NCI-H2196 (cell line): ENCODE measurements at regions not wholly inside any gene's neighbourhood (a gene's known extent, or its start where the extent isn't known, plus 50 kb on each side); places are given as distances from the start of the nearest gene placed in this dataset.

Source experiments
- DNase-seq: peaks from one replicate; lab custom pipeline; 2025; ENCODE audit not compliant: unreplicated experiment; lab: John Stamatoyannopoulos, UW

DNA sequence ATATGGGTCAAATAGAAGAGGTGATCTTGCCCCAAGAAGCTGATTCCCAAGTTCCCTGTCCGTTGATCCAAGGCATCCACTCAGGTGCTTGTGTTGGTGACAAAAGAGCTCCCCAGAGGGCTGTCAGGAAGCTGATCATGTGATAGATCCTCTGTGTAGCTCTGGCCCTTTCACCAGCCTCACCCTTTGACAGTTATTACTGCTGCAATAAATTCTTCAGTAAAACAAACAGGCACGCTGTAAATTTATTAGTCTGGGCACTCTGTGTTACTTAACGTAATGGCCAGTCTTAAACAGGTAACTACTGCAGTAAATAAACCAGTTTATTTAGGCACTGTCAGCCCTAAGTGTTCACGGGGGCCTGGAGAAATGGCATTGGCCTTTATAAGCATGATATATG, 473.9 kb downstream of the BCL11B start:
- DNase-seq = no peak

DNA sequence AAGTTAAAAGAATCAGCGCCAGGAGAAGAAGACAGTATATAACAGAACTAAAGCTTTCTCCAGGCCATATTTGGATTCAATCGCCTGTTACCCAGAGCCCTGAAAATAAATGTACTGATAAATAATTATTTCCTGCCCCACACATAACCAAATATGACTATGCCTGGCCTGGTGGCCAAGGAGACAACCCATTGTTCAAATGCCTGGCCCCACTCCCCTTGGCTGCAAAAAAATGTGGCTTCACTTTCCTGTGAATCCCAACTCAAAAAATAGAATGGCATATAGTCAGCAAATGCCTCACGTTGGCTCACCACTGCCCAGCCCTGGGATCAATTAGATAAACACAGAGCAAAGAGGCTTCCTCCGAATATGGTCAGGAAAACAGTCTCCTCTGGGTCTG, 472.1 kb downstream of the BCL11B start:
- DNase-seq = no peak

DNA sequence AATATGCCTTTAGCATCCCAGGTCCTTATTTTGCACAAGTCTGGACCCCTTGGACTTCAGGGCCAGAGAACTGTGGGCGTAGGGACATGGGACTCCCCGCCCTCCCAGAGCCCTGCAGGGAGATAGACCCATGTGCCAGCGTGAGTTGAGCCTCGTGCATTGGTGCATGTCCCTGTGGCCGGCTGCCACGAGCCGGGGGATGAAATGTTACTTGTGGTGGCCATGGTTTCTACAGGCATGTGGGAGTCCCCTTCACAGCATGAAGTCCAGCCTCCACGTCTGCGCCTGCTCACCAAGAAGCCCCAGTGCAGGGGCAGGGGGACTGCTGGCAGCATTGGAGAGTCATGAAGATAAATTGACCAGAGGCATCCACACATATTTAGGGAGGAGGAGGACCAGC, 470.0 kb downstream of the BCL11B start:
- no peak for DNase-seq

DNA sequence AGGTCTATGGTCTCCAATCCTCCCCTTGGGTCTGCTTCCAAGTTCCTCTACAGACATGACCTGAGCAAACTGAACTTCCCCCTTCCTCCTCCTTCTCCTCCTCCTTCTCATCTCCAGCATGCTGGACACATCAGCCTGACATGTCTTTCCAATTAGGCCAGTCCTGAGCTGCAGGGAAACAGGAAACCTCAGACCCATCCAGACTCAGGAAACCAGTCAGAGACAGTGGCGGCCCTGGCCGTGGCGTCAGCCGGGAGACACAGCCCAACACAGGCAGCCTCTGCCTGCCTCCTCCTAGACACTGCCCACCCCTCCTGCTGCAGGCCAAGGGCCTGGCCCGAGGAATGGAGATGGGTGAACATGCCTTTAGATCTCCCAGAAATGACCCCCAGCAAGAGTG, 468.8 kb downstream of the BCL11B start:
- DNase-seq = no peak

DNA sequence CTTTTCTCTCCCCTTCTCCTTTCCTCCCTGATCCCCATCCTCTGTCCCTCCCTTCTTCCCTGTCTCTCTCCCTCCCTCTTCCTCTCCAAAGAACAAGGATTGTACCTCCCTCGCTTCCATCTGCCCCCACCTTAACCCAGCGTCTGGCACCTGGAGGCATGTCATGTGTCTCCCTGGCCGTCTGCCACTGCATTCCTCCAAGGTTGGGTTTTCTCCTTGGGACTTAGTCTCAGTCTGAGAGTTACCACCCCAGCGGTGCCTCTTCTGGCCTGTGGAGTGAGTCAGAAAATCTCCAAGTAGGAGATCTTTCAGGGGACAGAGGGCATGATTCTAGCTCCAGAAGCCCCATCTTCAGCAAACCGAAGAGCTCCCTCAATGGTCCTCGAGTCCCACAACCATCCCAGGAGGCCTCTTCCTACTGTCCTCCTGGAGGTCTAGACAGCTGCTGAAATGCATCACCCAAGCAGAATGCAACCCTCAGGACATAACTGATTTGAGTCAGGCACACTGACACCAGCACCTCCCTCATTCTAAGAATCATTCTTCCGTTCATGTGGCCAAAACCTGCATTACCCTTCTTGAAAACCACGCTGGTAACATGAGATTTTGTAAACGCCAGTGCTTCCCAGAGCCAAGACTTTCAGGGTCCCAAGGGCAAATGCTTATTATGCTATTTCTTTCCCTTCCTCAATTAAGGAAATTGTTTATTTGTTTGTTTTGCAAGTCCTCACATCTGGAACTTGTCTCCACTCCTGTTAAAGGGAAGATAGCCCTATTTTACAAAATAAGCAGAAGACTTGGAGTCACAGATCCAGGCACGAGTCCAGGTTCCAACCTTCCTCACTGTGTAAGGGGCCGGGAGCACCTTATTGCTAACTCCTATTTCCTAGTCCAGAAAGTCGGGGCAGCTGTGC, 463.2 kb downstream of the BCL11B start:
- DNase-seq = no peak

DNA sequence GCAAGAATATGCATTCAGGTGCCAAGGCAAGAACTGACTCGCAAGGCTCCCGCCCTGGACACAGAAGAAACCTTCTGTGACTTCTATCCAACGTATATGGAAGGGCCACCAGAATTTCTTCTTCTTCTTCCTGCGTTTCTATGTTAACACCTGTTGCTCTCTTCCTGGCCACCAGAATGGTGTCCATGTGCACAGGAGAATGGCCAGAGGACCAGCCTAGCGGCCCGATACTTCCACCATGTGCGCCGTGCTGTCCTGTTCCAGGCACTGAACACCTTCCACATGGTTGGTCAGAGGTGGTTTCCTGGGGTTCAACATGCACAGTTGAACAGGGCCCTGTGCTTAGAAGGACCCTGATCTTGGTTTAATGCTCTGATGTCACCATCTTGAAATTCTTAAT, 455.8 kb downstream of the BCL11B start:
- DNase-seq = no peak

DNA sequence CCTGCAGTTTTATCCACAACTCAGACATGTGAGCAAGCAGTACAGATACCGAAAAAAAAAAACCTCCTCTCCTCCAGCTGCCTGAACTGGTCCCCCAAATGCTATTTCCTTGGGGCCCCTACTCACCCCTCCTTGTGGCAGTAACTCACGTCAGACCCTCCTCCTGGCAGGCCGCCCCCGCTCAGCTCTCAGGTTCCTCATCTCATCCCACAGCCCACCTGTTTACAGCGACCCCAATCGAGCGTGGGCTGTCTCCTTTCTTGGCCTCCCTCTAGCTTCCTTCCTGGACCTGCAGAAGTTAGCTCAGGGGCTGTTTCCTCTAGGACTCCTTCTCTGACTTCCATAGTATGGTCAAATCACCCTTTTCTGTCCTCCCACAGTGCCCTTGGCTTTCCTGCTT, 455.3 kb downstream of the BCL11B start:
- no peak for DNase-seq

DNA sequence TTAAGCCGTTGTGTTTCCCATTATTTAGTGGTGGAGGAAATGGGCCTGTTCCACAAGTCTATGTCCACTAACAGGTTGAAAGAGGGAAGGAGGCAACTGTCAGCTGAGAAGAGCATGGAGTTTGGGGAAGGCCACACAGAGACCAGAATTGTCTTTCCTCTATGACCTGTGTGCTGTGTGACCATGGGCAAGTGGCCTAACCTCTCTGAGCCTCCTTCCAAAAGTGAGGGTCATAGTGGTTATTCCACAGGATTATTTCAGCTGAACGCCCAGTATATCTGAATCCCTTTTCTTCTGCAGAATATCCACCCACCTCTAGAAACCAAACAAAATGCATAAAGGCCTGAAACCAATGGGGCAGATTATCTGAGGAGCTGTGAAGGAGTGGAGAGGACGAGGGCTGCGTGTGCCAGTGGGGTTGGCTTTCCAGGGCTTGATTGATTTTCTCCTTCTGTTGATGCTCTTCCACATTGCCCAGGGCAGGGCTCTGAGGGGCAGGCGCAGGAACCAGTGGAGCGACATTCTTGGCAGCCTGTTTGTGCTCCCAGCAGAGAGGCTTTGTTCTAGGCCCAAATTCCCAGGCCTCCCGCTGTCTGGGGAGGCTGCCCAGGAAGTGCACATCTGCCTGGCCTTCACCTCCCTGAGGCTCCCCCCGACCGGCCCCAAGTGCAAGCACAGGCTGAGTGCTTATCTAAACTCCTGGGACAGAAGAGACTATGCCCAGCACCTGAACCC, 452.7 kb downstream of the BCL11B start:
- no peak for DNase-seq

DNA sequence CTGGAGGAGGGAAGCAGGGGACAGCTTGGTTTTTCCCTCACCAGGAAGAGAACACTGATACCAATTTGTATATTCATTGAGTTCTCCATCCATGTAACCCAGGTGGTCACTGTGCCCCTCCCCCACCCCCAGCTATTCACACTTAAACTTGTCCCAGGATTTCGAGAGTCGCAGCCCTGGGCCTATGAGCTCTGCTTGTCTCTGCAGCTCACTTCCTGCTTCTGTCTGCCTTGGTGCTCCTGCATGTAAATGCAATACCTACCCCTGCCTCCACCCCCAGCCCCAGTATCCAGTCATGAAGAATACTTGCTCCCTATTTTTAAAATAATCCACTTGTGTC, 452.2 kb downstream of the BCL11B start:
- DNase-seq = no peak

DNA sequence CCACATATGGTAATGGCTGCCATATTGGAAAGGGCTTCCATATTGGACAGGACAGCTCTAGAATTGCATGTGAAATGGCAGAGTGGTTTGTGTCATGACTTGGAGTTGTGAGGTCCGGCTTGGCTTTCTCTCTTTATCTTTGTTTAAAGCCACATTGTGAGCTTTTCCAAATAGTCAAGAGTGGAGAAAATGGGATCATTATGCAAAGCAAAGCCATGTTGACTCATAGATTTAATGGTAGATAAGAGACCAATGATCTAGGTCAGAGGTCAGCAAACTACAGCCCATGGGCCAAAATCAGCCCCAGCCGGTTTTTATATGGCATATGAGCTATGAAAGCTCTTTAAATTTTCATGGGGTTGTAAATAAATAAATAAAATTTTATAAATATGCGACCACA, 449.1 kb downstream of the BCL11B start:
- DNase-seq = no peak

DNA sequence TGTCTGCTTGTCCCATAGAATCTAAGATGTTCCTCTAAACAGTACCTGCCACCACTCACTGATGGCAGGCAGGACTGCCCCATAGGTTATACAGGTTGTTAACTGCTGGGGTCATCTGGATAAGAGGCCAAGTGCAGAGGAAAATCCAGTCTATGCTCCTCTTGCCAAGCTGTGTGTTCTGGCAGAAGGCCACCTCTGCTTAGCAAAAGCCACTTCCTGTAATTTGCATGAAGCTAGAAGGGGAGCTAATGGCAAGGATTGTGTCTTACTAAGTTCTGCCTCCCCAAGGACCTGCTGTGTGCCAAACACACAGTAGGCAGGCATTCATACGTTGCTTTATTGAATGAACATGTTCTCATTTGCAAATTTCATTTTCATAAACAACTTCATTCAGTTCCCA, 445.4 kb downstream of the BCL11B start:
- no peak for DNase-seq

DNA sequence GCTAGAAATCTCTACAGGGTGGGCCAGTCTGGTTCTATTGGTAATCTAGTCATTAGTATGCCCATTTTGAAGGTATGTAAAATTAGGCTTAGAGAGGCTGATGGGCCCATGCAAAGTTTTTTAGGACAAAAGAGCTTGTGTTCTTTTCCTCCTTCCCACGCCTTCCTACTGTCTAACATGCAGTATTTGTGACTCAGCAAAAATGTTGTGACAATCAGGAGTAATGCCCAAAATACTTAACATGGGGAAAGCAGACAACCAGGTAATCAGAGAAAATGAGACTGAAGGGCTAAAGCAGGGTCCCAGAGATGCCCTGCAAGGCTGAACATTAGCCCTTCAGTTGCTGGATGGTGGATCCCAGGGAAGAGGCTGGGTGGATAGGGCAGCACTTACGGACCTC, 437.9 kb downstream of the BCL11B start:
- no peak for DNase-seq

DNA sequence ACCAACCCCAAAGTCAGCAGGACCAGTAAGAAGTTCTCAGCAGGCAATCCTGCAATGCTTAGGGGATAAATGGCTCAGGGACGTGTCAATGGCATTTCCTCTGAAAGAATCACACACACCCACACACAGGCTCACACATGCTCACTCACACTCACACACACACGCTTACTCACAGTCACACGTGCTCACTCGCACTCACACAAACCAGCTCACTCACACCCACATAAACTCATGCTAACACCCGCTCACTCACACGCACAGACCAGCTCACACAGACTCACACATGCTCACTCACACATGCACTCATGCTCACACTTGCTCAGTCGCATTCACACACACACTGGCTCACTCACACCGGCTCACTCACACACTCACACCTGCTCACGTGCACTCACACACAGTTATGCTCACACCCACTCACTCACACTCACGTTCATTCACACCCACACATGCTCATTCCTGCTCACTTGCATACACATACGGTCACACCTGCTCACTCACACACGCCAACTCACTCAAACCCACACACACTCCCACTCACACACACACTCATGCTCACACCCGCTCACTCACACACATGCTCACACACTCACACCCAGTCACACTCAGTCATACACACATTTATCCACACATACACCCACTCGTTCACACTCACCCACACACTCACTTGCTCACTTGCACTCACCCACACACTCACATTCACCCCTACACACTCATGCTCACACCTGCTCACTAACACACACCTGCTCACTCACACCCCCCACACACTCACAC, 436.8 kb downstream of the BCL11B start:
- no peak for DNase-seq

DNA sequence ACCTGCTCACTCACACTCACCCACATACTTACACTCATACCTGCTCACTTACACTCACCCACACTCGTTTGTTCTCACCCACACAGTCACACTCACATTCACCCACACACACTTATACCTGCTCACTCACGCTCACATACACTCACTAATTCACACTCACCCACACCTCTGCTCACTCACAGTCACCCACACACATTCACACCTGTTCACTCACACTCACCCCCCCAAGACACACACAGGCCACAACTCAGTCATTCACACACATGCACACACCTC, 436.2 kb downstream of the BCL11B start:
- no peak for DNase-seq

DNA sequence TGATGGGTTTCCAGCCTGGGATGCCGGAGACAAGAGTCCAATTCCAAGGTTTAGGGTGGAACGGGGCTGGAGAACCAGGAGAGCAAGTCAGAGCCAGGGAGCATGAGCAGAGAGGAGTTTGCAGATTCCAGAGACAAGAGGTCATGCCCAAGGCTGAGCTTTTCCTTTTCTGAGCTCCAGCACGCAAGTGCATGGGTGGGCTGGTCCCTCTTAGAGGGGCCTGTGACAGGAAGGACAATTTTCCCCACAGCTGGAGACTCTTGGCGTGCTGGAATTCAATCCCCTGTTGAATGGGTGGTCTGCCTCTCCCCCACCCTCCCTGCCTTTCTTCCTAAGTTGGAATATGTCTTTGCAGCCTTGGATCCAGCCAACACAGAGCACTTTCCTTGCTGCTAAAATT, 431.9 kb downstream of the BCL11B start:
- DNase-seq = no peak

DNA sequence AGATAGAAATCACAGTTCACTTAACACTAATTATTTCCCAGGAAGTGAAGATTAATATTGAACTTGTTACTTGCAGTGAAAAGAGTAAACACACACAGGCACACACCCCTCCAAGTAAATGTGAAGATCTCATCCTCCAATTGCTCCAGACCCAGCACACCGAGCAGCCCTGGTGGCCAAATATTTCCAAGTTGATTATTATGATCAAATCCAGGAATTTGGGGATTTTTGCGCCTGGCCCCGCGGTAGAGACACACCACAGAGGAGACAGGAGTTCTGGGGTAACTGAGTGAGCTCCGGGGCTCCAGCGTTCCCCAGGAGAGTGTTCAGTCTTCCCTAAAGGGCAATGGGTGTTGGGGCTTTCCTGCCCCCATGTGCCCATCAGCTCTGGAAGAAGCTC, 431.5 kb downstream of the BCL11B start:
- no peak for DNase-seq

DNA sequence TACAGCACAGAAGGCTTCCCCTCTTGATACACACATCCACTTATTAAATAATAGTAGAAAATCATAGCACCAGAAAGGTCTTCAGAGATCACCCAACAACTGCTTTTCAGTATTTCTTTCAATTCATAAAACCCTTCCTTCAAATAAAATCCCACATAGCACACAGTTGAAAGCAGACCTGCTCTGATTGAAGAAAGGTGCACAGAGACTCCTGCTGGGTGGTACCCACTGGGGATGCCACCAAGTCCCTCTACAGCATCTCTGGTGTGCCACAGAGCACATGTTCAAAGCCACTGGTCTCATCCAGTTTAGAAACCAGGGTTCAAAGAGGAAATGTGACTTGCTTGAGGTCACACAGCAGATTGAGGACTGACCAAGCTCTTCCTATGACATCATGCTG, 427.5 kb downstream of the BCL11B start:
- DNase-seq = no peak

DNA sequence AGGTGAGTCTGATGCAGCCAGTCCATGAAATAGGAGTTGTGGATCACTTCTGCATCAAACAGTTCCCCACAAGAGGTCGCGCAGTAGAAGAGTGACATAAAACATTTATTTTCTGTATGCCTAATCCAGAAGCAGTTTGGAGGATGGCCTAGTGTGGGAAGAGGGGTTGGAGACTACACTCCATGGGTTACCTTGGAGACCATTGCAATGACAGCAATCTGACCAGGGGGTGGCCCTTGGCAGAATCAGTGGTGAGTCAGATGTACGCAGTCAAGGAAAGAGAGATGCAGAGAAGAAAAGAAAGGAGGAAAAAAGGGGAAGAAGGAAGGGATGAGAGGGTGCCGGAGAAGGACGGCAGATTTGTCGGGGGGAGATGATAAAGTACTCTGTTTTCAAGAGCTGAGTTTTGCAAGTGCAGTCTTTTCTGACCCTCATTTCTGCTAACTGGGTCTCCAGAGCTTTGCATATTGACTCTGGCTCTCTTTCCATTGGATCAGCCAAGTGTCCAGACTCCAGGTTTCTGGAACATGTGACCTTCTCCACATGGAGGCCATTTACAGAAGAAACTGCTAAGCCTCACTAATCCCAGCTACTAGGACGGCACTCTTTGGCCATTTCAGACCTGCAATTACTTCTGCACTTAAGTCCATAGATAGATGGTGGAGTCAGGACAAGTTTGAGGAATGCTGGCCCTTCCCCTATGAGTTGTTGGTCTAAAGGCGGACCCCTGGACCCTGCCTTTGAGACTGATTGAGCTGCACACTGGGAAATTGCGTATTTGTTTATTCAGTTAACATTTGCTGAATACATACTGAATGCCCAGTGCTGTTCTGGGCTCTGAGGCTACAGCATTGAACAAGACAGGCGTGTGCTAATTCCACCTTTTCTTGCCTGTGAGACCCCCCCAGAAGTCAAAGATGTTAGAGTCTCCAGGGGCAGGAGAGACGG, 424.2 kb downstream of the BCL11B start:
- no peak for DNase-seq

DNA sequence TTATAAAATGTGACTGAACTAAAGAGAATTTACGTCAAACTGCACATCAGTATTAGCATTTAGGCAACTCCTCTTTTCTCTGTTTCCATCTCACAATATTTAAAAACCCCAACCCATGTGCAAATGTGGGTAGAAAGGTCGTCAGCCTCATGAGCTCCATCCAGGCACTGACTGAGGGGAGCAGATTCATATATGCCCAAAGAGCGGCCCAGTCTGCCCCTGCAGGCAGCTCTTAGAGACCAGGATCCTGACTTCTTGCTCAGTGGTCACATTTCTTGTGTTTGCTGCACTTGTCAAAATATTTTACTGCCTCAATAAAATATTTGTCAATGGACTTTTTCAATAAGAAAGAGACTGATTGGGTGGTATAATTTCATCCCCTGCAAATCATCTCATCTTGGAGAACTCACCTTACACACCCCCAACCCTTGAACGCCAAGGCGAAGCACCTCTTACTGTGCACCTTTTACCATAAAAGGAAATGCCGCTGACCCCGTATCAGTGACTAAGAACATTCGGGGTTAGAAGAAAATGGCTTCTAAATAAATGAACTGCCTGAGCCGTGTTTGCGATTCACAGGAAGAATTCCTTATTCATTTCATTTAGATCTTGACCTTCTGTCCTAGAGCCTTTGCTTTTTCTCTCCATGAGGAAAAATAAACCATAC, 418.8 kb downstream of the BCL11B start:
- DNase-seq = no peak

DNA sequence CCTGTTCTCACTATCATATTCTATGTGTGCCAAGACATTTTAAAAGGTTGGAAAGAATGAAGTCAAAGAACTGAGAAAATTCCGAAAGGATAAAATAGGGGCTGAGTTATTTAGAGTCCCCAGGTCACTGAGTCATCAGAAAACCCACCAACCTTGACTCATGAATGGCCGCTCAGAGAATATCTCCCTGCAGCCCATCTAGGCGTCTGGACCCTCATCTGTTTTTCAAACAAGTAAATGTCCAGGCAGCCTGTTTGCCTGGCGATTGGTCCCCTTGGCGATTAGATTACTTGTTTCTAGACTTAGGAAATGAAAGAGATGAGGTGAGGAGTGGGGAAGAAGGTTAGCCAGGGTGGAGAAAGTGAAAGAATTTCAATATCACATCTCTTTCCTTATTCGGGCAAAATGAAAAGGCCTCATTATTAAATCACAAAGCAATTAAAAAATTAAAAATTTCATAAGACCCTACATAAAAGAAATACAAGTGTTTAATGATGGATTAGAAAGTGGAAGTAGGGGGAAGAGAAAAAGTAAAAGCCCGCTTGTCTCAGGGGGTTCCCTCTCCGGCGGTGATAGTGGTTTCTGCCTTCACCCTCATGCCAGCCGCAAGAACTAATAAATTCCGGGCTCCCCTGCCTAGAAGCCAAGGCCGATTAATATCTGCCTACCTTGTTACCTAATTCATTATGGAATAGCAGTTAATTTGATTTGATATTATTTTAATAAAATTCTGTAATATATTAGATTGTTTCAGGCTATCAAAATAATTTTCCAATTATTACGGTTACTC, 415.9 kb downstream of the BCL11B start:
- DNase-seq = no peak
